ENCODE measurements at regions not wholly inside any gene's neighbourhood (a gene's known extent, or its start where the extent isn't known, plus 50 kb on each side); places are given as distances from the start of the nearest gene placed in this dataset.
"Not testable (repeated sequence)": the region's sequence is repeated elsewhere in the genome, so short reads cannot be mapped to it uniquely, and the experiment has no call there.

DNA sequence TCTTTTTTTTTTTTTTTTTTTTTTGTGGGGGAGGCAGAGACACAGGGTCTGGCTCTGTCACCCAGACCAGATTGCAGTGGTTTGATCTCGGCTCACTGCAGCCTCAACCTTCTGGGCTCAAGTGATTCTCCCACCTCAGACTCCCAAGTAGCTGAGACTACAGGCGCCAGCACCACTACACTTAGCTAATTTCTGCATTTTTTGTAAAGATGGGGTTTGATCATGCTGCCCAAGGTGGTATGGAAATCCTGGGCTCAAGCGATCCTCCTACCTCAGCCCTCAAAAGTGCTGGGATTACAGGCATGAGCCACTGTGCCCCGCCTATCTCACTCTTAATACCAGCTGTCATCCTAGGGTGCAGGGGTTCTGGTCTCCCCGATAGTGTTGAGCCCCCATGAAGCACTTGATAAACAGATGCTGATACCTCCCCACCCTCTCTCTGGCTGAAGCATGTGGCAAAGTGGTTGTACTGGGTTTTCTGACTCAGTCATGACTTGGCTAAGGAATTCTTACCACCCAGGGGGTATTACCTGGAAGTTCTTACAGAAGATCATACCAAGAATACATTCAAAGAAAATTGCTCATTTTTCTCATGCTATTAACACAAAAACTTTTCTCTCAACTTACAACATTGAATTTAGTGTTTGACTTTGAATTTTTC is 110.2 kb upstream of the DAPK1 start:
- Mint-ChIP-seq H3K9me3 (peaks cover 3% of the 10 kb centered on the region), H3K36me3 (ENCODE audit: low read depth) (no peaks in the 10 kb centered on the region), H3K4me3 (no peak overlapping the region), H3K27me3 (peaks cover 19% of the 10 kb centered on the region), H3K27ac (no peak overlapping the region), H3K4me1 (no peaks in the 10 kb centered on the region)
- no peak for ATAC-seq (replicated peaks)

DNA sequence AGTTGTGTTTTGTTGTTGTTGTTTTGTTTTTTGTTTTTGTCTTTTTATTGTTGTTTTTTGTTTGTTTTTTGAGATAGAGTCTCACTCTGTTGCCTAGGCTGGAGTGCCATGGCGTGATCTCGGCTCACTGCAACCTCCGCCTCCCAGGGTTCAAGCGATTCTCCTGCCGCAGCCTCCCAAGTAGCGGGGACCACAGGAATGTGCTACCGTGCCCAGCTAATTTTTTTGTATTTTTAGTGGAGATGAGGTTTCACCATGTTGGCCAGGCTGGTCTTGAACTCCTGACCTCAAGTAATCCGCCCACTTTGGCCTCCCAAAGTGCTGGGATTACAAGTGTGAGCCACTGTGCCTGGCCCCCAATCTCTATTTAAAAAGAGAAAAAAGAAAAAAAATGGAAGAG is 109.0 kb upstream of the DAPK1 start:
- H3K36me3 Mint-ChIP-seq (ENCODE audit: low read depth); H3K4me3 Mint-ChIP-seq; H3K27ac Mint-ChIP-seq; H3K9me3 Mint-ChIP-seq; ATAC-seq (replicated peaks); H3K4me1 Mint-ChIP-seq: not testable (repeated sequence)
- H3K27me3 Mint-ChIP-seq = peaks cover 25% of the 10 kb centered on the region

DNA sequence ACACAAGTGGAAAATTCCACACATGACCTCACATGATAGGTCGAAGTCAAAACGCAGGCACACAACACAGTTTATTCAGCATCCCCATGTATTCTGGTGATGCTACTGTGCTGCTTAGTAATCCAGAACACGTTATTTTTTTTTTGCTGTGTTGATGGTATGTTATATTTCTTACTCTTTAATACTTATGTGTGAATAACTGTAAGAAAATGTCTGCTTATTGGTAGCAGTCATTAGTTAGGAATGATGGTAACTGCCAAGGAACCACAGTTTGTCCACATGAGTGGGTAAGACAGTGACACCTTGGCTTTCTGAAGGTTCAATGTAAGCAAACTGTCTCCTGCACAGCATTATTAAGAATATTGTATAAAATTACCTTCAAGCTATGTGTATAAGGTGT is 107.7 kb upstream of the DAPK1 start:
- Mint-ChIP-seq H3K36me3 (ENCODE audit: low read depth) (no peaks in the 10 kb centered on the region), H3K4me3 (no peak overlapping the region), H3K27me3 (peaks cover 26% of the 10 kb centered on the region), H3K27ac (no peak overlapping the region), H3K9me3 (peaks cover 6% of the 10 kb centered on the region), H3K4me1 (no peaks in the 10 kb centered on the region)
- ATAC-seq (replicated peaks) = no peak

DNA sequence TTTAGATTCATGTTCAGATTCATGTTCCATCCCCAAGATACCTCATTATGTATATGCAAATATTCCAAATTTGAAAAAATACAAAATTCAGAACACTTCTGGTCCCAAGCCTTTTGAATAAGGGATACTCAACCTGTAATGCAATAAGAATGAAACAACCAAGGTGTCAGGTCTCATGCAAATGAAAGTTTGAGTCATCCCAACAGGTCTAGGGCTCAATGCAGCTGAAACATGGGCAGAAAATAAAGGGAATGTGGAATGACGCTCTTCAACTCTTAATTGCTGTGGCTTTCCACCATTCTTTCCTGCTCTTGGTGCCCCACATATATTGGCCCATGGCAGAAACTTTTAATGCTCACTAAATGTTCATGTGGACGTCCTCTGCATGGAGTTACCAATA is 107.3 kb upstream of the DAPK1 start:
- peaks cover 6% of the 10 kb centered on the region for H3K9me3 Mint-ChIP-seq

DNA sequence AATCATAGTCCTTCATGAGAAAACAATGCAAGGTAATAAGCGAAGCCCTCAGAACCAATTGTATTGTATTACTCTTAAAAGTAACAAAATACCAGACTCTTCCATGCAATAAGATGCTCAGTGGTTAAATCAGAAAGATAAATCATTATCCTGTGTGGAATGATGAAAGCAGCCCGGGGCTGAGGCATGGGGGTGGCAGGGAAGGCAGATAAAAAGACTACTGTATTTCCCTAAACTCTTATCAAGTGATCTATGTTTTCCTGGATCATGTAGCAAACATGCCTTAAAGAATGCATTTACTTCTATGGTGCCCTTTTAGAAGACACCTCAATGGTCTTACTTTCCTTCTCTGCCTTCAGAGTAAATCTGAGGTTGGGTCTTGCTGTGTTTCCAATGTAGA is 105.6 kb upstream of the DAPK1 start:
- Mint-ChIP-seq H3K27me3 (peaks cover 24% of the 10 kb centered on the region), H3K9me3 (peaks cover 6% of the 10 kb centered on the region), H3K27ac (no peak overlapping the region), H3K36me3 (ENCODE audit: low read depth) (no peaks in the 10 kb centered on the region), H3K4me3 (no peak overlapping the region), H3K4me1 (no peaks in the 10 kb centered on the region)
- no peak for ATAC-seq (replicated peaks)

More for the DNA sequence above, 107.3 kb upstream of the DAPK1 start:
- no peaks in the 10 kb centered on the region for H3K36me3 Mint-ChIP-seq (ENCODE audit: low read depth)
- no peak for ATAC-seq (replicated peaks)
- H3K4me3 Mint-ChIP-seq = no peak overlapping the region
- H3K4me1 Mint-ChIP-seq = no peaks in the 10 kb centered on the region
- H3K27me3 Mint-ChIP-seq = peaks cover 28% of the 10 kb centered on the region
- no peak overlapping the region for H3K27ac Mint-ChIP-seq

DNA sequence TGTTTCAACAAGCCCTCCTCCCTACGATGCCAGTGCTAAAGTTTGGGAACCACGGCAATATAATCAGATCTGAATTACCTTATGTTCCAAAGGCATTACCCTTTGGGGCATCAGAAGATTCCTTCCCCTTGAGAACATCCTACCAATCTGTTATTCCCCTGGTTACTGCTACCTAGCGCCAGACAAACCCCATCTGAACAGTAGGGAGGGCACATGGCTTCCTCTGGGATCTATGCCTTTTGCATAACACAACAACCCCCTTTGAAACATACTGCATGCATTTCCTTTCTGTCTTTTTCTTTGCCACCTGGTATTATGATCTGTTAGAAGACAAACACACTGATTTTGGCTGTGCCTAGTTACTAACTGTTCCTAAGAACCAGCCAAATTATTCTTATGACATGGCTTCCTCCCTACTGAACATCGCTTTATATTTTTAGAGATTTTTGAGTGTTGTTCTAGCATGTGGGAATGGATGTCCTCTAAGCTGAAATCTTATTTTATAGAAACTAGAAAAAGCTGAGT is 103.9 kb upstream of the DAPK1 start:
- no peak overlapping the region for H3K27ac Mint-ChIP-seq
- ATAC-seq (replicated peaks) = no peak
- no peaks in the 10 kb centered on the region for H3K4me1 Mint-ChIP-seq
- H3K4me3 Mint-ChIP-seq = no peak overlapping the region
- peaks cover 24% of the 10 kb centered on the region for H3K27me3 Mint-ChIP-seq
- peaks cover 6% of the 10 kb centered on the region for H3K9me3 Mint-ChIP-seq
- H3K36me3 Mint-ChIP-seq (ENCODE audit: low read depth) = no peaks in the 10 kb centered on the region

DNA sequence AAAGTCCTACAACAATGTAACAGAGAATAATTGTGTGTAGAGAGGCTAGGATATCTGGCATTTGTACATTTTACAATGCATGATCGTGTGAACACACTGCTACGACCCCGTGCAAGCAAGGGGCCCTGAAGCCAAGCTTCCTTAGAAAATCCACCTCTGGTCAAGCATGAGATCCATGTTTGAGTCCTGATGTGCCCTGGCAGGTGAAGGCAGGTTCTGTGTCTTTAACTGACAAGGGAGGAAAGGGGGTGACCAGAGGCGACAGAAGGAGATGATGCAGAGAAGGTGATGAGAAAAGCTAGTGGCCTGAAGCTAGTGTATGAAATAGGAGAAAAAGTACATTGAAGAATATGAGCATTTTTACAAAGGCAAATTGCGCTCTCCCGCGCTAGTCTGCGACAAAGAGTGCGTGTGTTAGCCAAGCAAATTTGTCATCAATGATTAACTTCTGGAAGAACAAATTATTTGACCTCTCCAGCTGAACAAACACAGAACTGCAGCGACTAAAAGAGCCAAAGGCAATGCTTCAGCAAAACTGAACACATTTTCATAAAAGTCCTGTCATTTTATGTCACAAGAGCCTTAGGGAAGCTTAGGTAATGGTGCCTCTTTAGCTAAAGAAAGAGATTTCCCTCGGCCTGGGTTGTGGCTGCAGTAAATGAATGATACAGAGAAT is 101.7 kb upstream of the DAPK1 start:
- peaks cover 6% of the 10 kb centered on the region for H3K9me3 Mint-ChIP-seq
- H3K27me3 Mint-ChIP-seq = peaks cover 20% of the 10 kb centered on the region
- H3K4me1 Mint-ChIP-seq = no peaks in the 10 kb centered on the region
- no peaks in the 10 kb centered on the region for H3K36me3 Mint-ChIP-seq (ENCODE audit: low read depth)
- H3K4me3 Mint-ChIP-seq = no peak overlapping the region
- H3K27ac Mint-ChIP-seq = no peak overlapping the region
- no peak for ATAC-seq (replicated peaks)

DNA sequence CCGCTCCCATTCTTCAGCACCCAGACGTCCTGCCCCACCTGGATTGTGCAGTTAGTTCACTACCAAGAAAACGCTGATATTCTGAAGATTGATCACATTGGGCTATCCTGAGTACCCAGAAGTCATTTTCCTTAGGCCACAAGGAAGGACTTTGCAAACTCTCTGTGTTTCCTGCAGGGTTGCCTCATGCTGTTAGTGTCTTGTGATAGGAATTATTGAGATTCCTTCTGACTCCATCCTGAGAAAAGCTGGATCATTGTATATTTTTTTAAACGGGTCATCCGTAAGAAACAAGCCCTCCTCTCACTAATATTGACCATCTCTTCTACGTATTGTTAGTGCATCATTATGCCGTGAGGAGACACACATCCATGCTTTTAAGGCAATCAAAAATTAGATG is 96.0 kb upstream of the DAPK1 start:
- no peaks in the 10 kb centered on the region for H3K9me3 Mint-ChIP-seq
- H3K4me3 Mint-ChIP-seq = no peak overlapping the region
- no peaks in the 10 kb centered on the region for H3K4me1 Mint-ChIP-seq
- ATAC-seq (replicated peaks) = no peak
- no peaks in the 10 kb centered on the region for H3K36me3 Mint-ChIP-seq (ENCODE audit: low read depth)
- no peak overlapping the region for H3K27ac Mint-ChIP-seq
- H3K27me3 Mint-ChIP-seq = peaks cover 4% of the 10 kb centered on the region

DNA sequence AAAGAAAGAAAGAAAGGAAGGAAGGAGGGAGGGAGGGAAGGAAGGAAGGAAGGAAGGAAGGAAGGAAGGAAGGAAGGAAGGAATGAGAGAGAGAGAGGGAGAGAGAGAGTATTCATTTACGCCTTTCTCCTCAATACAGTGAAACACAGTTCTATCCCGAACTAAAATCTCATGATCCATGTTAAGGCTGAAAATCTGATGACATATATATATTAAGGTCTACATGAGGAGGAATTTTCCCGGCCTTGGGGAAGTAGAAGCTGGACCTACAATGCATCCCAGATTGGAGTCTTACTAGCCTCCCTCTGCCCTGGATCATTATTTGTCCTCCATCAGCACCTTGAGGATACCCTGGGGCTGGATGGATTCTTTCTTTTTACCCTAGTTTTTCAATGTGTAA is 95.1 kb upstream of the DAPK1 start:
- no peak for ATAC-seq (replicated peaks)
- Mint-ChIP-seq H3K4me1 (no peaks in the 10 kb centered on the region), H3K27ac (no peak overlapping the region), H3K9me3 (no peaks in the 10 kb centered on the region), H3K4me3 (no peak overlapping the region), H3K27me3 (peaks cover 4% of the 10 kb centered on the region), H3K36me3 (ENCODE audit: low read depth) (no peaks in the 10 kb centered on the region)

DNA sequence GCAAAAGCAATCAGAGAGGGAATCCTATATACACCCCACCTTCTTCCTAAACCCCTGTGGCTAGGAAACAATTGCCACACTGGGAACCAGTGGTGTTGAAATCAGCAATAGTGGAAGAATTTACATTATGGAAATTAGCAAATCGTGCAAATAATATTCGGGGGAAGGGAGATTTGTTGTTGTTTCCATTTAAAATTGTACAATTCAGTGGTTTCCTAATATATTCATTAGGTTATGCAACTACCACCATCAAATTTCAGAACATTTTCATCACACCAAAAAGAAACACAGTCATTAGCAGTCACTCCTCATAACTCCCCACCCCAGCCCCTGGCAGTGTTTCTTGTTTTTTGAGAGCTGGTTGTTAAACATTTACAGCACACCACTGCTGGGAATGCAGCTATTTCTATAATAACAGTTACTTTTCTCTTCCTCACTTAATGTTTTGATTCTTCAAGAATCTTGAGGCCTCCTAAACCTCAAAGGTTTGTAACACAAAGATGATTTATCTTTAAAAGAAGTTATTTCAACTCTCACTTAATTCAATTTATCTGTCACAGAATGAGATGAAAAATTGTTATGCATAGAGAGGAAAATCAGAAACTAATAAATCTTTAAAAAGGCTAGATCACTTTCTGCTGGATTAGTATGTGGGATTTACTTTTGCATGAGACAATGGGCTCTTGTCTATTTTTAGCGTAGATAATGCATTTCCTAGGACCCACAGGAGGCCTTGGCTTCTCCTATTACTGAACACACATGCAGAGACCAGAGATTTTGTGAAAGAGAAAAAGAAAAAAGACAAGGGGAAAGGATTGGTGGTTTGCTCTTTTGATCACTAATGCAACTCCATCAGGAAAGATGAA is 91.8 kb upstream of the DAPK1 start:
- Mint-ChIP-seq H3K27me3 (peaks cover 4% of the 10 kb centered on the region), H3K27ac (no peak overlapping the region), H3K36me3 (ENCODE audit: low read depth) (no peaks in the 10 kb centered on the region), H3K4me3 (no peak overlapping the region), H3K9me3 (no peaks in the 10 kb centered on the region), H3K4me1 (no peaks in the 10 kb centered on the region)
- no peak for ATAC-seq (replicated peaks)

DNA sequence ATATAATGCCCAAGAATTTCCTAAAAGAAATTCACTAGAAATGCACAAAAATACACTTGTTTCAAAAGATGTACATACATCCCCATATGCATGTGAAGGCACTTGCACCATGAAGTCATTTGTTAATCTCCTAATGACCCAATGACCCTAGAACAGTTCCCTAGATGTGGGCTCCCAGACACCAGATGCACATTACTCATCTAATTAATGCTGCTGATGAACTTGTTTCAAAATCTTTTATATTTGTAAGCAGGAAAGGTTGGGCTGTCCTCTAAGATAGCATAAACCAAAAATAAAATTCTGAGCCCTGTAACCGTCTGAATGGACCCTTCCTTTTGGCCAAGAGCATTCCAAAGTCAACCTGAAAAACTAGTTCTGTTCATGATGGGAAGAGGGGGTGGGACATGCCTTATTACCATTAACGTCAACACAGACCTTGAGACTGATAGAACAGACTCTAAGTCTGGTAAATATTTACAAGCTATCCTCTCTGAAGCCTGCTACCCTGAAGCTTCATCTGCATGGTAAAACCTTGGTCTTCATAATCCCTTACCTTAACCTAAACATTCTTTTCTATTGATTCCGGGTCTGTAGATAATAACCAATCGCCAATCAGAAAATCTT is 91.0 kb upstream of the DAPK1 start:
- ATAC-seq (replicated peaks) = no peak

DNA sequence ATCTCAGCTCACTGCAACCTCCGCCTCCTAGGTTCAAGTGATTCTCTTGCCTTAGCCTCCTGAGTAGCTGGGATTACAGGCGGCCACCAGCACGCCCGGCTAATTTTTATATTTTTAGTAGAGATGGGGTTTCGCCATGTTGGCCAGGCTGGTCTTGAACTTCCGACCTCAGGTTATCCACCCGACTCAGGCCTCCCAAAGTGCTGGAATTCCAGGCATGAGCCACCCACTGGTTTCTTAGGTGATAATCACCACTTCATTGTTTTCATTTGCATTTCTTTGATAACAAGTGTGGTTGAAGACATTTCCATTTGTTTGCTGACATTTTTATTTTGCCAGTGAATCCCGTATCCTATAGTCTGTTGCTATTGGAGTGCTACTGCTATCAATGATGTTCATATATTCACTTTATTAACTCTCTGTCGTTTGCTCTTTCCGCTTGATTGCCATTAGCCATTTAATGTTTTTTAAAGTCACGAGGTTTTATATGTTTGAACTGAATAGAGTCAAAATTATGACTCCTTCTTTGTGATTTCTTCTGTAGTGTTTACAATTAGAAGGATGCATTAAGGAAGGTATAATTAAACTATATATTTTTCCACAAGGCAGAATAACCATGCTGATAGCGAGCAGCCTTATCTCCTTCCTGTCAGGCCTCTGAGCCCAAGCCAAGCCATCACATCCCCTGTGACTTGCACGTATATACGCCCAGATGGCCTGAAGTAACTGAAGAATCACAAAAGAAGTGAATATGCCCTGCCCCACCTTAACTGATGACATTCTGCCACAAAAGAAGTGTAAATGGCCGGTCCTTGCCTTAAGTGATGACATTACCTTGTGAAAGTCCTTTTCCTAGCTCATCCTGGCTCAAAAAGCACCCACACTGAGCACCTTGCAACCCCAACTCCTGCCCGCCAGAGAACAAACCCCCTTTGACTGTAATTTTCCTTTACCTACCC is 87.3 kb upstream of the DAPK1 start:
- H3K27ac Mint-ChIP-seq; H3K27me3 Mint-ChIP-seq; H3K9me3 Mint-ChIP-seq; H3K36me3 Mint-ChIP-seq (ENCODE audit: low read depth); H3K4me3 Mint-ChIP-seq; H3K4me1 Mint-ChIP-seq; ATAC-seq (replicated peaks): not testable (repeated sequence)

More for the DNA sequence above, 91.0 kb upstream of the DAPK1 start:
- Mint-ChIP-seq H3K9me3 (no peaks in the 10 kb centered on the region), H3K4me1 (no peaks in the 10 kb centered on the region), H3K4me3 (no peak overlapping the region), H3K27ac (no peak overlapping the region), H3K27me3 (peaks cover 4% of the 10 kb centered on the region), H3K36me3 (ENCODE audit: low read depth) (no peaks in the 10 kb centered on the region)

DNA sequence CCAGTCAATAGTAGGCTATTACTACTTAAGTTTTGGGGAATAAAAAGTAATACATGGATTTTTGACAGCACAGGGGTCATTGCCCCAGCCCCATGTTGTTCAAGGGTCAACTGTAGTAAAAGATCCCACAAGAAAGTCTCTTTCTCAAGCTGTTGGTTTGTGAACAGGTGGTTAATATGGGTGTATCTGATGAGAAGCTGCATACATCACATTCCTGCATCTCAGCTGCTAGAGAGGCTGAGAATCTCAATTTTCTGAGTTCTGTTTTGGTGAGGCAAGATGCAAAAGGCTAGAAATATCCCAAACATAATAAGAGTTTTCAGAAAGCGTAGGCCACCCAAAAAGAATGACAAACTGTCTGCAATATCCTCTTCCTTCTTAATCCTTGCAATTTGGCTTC is 76.8 kb upstream of the DAPK1 start:
- peaks cover 16% of the 10 kb centered on the region for H3K27me3 Mint-ChIP-seq
- no peak overlapping the region for H3K27ac Mint-ChIP-seq
- H3K36me3 Mint-ChIP-seq (ENCODE audit: low read depth) = no peaks in the 10 kb centered on the region
- peaks cover 12% of the 10 kb centered on the region for H3K9me3 Mint-ChIP-seq
- no peaks in the 10 kb centered on the region for H3K4me1 Mint-ChIP-seq
- no peak overlapping the region for H3K4me3 Mint-ChIP-seq
- no peak for ATAC-seq (replicated peaks)
